A549 (cell line): ENCODE measurements at regions not wholly inside any gene's neighbourhood (a gene's known extent, or its start where the extent isn't known, plus 50 kb on each side); places are given as distances from the start of the nearest gene placed in this dataset.

Experiments used
- CTCF ChIP-seq: fragments of >200 bp; sonication (Bioruptor Twin); formaldehyde crosslinking; IDR thresholded peaks from 3 replicates; pipeline ENCODE4 v1.5.1; 2016
- ESRRA ChIP-seq: fragments of 150-350 bp; IDR thresholded peaks from 2 replicates; pipeline ENCODE4 v1.6.1; 2014; ENCODE audit warnings: mild to moderate bottlenecking, low read length, borderline replicate concordance
- KDM1A ChIP-seq: fragments of 200-600 bp; sonication (generic); IDR thresholded peaks from 2 replicates; pipeline ENCODE4 v1.6.1; 2016; ENCODE audit warnings: low read depth, mild to moderate bottlenecking
- RCOR1 ChIP-seq: fragments of 150-350 bp; IDR thresholded peaks from 2 replicates; pipeline ENCODE4 v1.6.1; 2014; ENCODE audit warnings: antibody characterized with exemption, low read length, low read depth
- REST ChIP-seq: fragments of 200-600 bp; sonication (generic); IDR thresholded peaks from 2 replicates; pipeline ENCODE4 v1.6.1; 2016; ENCODE audit warnings: antibody characterized with exemption, mild to moderate bottlenecking, moderate library complexity

GRCh38 chr5:97455996-97456395 lies 272.9 kb upstream of the RIOK2 start:
- TF ChIP-seq ESRRA (no peak), RCOR1 (no peak), KDM1A (no peak), REST (no peak), CTCF (no peak)
